ENCODE measurements at regions not wholly inside any gene's neighbourhood (a gene's known extent, or its start where the extent isn't known, plus 50 kb on each side); places are given as distances from the start of the nearest gene placed in this dataset.

DNA sequence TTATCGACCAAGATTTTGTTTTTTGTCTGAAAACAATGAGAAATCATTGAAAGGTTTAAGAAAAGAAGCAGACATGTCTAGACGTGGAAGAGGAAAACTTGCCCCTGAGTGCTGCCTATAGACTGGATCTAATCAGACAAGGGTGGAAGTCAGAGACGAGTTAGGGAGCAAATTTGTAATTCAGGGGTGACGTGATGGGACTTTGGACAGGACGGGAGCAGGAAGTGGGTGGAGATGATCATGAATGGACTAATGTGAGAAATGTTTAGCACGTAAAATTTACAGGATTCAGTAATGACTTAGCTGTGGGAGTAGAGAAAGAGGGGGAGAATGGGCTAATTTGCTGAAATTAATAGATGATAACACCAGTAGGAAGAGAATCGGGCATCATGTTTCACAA is 117.0 kb upstream of the EPHA4 start:
- no peak overlapping the region for H3K4me3 ChIP-seq (ENCODE audit: low read depth in 2 of 2, low read length in 1 of 2)
- no peak overlapping the region for H3K27ac ChIP-seq (ENCODE audit: low read depth in 2 of 2, low read length in 1 of 2)
- no peaks in the 10 kb centered on the region for H3K27me3 ChIP-seq (ENCODE audit: insufficient read depth)
- no peak overlapping the region for H3K9ac ChIP-seq
- TF ChIP-seq TCF12 (IDR thresholded peaks at IDR 0.05) (no peak), TEAD4 (IDR thresholded peaks at IDR 0.05; ENCODE audit: borderline replicate concordance, insufficient read depth) (no peak), MXI1 (IDR thresholded peaks at IDR 0.05; ENCODE audit: low read depth, low read length) (no peak), GABPA (IDR thresholded peaks at IDR 0.05; ENCODE audit: low read depth) (no peak), CHD2 (IDR thresholded peaks at IDR 0.05; ENCODE audit: low read length, partially characterized antibody) (no peak), EP300 (IDR thresholded peaks at IDR 0.05; ENCODE audit: borderline replicate concordance in 1 of 2, low read depth in 1 of 2, low read length in 1 of 2) (no peak), NFIC (IDR thresholded peaks at IDR 0.05; ENCODE audit: borderline replicate concordance) (no peak), FOSL2 (IDR thresholded peaks at IDR 0.05; ENCODE audit: borderline replicate concordance, low read depth) (no peak), YY1 (IDR thresholded peaks at IDR 0.05; ENCODE audit: low read depth) (no peak), NRF1 (IDR thresholded peaks at IDR 0.05; ENCODE audit: low read depth, low read length) (no peak), SMC3 (IDR thresholded peaks at IDR 0.05; ENCODE audit: low read depth, low read length) (no peak), FOXM1 (IDR thresholded peaks at IDR 0.05; ENCODE audit: low read depth) (no peak), EZH2phosphoT487 (IDR thresholded peaks at IDR 0.05; ENCODE audit: borderline replicate concordance, low read depth) (no peak)
- TF ChIP-seq, protein P1, sequence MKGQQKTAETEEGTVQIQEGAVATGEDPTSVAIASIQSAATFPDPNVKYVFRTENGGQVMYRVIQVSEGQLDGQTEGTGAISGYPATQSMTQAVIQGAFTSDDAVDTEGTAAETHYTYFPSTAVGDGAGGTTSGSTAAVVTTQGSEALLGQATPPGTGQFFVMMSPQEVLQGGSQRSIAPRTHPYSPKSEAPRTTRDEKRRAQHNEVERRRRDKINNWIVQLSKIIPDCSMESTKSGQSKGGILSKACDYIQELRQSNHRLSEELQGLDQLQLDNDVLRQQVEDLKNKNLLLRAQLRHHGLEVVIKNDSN (IDR thresholded peaks at IDR 0.05; ENCODE audit: borderline replicate concordance, low read depth) = no peak
- CTCF ChIA-PET = no interaction called here
- H3F3A ChIP-seq (replicated peaks; ENCODE audit: insufficient read depth) = no peaks in the 10 kb centered on the region
- H3K4me2 ChIP-seq = no peak overlapping the region
- H2AFZ ChIP-seq (ENCODE audit: low read depth) = no peak overlapping the region
- H3K9me2 ChIP-seq = no peaks in the 10 kb centered on the region
- 5% methylated on average over 7 of the region's 7 CpGs for WGBS (ENCODE audit: low lambda C conversion rate)
- H3K79me2 ChIP-seq (ENCODE audit: insufficient read depth) = no peaks in the 10 kb centered on the region
- no peaks in the 10 kb centered on the region for H3K9me3 ChIP-seq
- no peaks in the 10 kb centered on the region for H3K36me3 ChIP-seq (replicated peaks in 1 of 2; ENCODE audit: control insufficient read depth in 1 of 2, insufficient read depth in 2 of 2, low read length in 1 of 2)
- POLR2A ChIA-PET = no interaction called here
- no peak for DNase-seq
- H4K20me1 ChIP-seq (ENCODE audit: insufficient read depth) = no peaks in the 10 kb centered on the region
- H3K4me1 ChIP-seq (ENCODE audit: control insufficient read depth in 1 of 2, insufficient read depth in 2 of 2, low read depth in 1 of 2, low read length in 1 of 2) = no peaks in the 10 kb centered on the region

DNA sequence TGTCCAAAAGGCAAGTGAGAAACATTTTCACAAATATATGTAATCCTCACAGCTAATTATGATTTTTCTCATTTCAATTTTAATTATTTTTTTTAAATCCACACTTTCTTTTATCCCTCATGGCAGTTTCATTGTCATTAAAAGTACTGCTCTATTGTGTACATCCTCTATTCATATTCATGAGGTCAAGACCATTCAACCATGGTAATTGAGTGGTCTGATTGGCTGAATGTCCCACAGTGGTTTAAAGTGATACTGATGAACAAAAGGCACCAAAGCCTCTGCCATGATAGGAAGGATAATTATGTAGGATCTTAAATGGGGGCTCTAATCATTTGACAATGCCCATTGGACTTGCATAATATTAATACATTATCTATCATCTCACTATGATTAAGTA is 108.4 kb upstream of the EPHA4 start:
- no peaks in the 10 kb centered on the region for H3K9me2 ChIP-seq
- no peak for DNase-seq
- H2AFZ ChIP-seq (ENCODE audit: low read depth) = no peak overlapping the region
- H3K9me3 ChIP-seq = no peaks in the 10 kb centered on the region
- no peaks in the 10 kb centered on the region for H3K27me3 ChIP-seq (ENCODE audit: insufficient read depth)
- no peak overlapping the region for H3K4me2 ChIP-seq
- no peaks in the 10 kb centered on the region for H4K20me1 ChIP-seq (ENCODE audit: insufficient read depth)
- ChIA-PET CTCF (no interaction called here), POLR2A (no interaction called here)
- TF ChIP-seq SIN3A (IDR thresholded peaks at IDR 0.05; ENCODE audit: borderline replicate concordance, low read depth, low read length) = no peak
- TF ChIP-seq NFIC (IDR thresholded peaks at IDR 0.05; ENCODE audit: borderline replicate concordance) = no peak
- TF ChIP-seq MXI1 (IDR thresholded peaks at IDR 0.05; ENCODE audit: low read depth, low read length) = no peak
- no peak for TF ChIP-seq TCF12 (IDR thresholded peaks at IDR 0.05)
- no peak for TF ChIP-seq SMC3 (IDR thresholded peaks at IDR 0.05; ENCODE audit: low read depth, low read length)
- no peak for TF ChIP-seq EZH2phosphoT487 (IDR thresholded peaks at IDR 0.05; ENCODE audit: borderline replicate concordance, low read depth)
- TF ChIP-seq, protein P2, sequence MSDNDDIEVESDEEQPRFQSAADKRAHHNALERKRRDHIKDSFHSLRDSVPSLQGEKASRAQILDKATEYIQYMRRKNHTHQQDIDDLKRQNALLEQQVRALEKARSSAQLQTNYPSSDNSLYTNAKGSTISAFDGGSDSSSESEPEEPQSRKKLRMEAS (IDR thresholded peaks at IDR 0.05; ENCODE audit: low read depth) = no peak
- no peak for TF ChIP-seq EP300 (IDR thresholded peaks at IDR 0.05; ENCODE audit: borderline replicate concordance in 1 of 2, low read depth in 1 of 2, low read length in 1 of 2)
- TF ChIP-seq, protein P3, sequence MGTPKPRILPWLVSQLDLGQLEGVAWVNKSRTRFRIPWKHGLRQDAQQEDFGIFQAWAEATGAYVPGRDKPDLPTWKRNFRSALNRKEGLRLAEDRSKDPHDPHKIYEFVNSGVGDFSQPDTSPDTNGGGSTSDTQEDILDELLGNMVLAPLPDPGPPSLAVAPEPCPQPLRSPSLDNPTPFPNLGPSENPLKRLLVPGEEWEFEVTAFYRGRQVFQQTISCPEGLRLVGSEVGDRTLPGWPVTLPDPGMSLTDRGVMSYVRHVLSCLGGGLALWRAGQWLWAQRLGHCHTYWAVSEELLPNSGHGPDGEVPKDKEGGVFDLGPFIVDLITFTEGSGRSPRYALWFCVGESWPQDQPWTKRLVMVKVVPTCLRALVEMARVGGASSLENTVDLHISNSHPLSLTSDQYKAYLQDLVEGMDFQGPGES (IDR thresholded peaks at IDR 0.05; ENCODE audit: low read depth, low read length) = no peak
- TF ChIP-seq GABPA (IDR thresholded peaks at IDR 0.05; ENCODE audit: low read depth) = no peak
- TF ChIP-seq CHD2 (IDR thresholded peaks at IDR 0.05; ENCODE audit: low read length, partially characterized antibody) = no peak
- TF ChIP-seq FOXM1 (IDR thresholded peaks at IDR 0.05; ENCODE audit: low read depth) = no peak
- TF ChIP-seq, protein P4, sequence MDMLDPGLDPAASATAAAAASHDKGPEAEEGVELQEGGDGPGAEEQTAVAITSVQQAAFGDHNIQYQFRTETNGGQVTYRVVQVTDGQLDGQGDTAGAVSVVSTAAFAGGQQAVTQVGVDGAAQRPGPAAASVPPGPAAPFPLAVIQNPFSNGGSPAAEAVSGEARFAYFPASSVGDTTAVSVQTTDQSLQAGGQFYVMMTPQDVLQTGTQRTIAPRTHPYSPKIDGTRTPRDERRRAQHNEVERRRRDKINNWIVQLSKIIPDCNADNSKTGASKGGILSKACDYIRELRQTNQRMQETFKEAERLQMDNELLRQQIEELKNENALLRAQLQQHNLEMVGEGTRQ (IDR thresholded peaks at IDR 0.05; ENCODE audit: borderline replicate concordance, low read depth, low read length) = no peak
- no peak for TF ChIP-seq POLR2AphosphoS5 (IDR thresholded peaks at IDR 0.05; ENCODE audit: low read depth, low read length)
- TF ChIP-seq, protein P1 (IDR thresholded peaks at IDR 0.05; ENCODE audit: borderline replicate concordance, low read depth) = no peak
- TF ChIP-seq FOXJ3 (CRISPR knock-in tag; IDR thresholded peaks at IDR 0.05) = no peak
- TF ChIP-seq NRF1 (IDR thresholded peaks at IDR 0.05; ENCODE audit: low read depth, low read length) = no peak
- no peak for TF ChIP-seq TAF1 (IDR thresholded peaks at IDR 0.05; ENCODE audit: borderline replicate concordance, low read depth, low read length)
- no peak for TF ChIP-seq ELF1 (IDR thresholded peaks at IDR 0.05)
- no peaks in the 10 kb centered on the region for H3K36me3 ChIP-seq (replicated peaks in 1 of 2; ENCODE audit: control insufficient read depth in 1 of 2, insufficient read depth in 2 of 2, low read length in 1 of 2)
- no peaks in the 10 kb centered on the region for H3K79me2 ChIP-seq (ENCODE audit: insufficient read depth)
- H3K4me1 ChIP-seq (ENCODE audit: control insufficient read depth in 1 of 2, insufficient read depth in 2 of 2, low read depth in 1 of 2, low read length in 1 of 2) = no peaks in the 10 kb centered on the region
- H3K4me3 ChIP-seq (ENCODE audit: low read depth in 2 of 2, low read length in 1 of 2) = no peak overlapping the region
- no peak overlapping the region for H3K27ac ChIP-seq (ENCODE audit: low read depth in 2 of 2, low read length in 1 of 2)
- H3F3A ChIP-seq (replicated peaks; ENCODE audit: insufficient read depth) = no peaks in the 10 kb centered on the region
- no peak overlapping the region for H3K9ac ChIP-seq
